ENCODE measurements at regions not wholly inside any gene's neighbourhood (a gene's known extent, or its start where the extent isn't known, plus 50 kb on each side); places are given as distances from the start of the nearest gene placed in this dataset.

DNA sequence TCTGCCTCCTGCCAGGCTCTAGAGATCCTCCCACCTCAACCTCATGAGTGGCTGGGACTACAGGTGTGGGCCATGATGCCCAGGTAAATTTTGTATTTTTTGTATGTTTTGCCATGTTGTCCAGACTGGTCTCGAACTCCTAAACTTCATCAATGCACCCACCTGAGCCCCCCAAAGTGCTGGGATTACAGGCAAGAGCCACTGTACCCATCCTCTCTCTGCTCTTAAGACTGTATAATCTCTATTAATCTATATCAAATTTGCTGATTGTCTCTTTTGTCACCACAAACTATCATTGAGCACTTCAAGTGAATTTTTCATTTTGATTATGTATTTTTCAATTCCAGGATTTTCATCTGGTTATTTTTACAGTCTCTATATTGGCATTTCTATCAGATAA is 440.3 kb downstream of the NOVA1 start:
- H3K4me1 ChIP-seq (ENCODE audit: control insufficient read depth, insufficient read depth, low read length) = no peaks in the 10 kb centered on the region
- ATAC-seq (ENCODE audit: low read depth) (no peak), DNase-seq (no peak)
- no peak overlapping the region for H2BK120ac ChIP-seq (ENCODE audit: low read depth, low read length)
- no peak overlapping the region for H3K4ac ChIP-seq (ENCODE audit: low read depth, low read length)
- no peaks in the 10 kb centered on the region for H4K20me1 ChIP-seq (ENCODE audit: insufficient read depth, low read length)
- H3K4me2 ChIP-seq (ENCODE audit: low read depth, low read length) = no peak overlapping the region
- in situ Hi-C loops (cut with MboI; ENCODE audit: low sequenced_read_pairs) (no loop called here), dilution Hi-C loops (cut with HindIII; ENCODE audit: low sequenced_read_pairs, unreplicated experiment) (no loop called here), intact Hi-C loops (cut with micrococcal nuclease) (no loop called here)
- no peak overlapping the region for H3K27ac ChIP-seq (ENCODE audit: insufficient read depth, low read length)
- ChIA-PET POLR2A (ENCODE audit: unreplicated experiment) (no interaction called here), CTCF (no interaction called here)
- no peak overlapping the region for H3K14ac ChIP-seq (replicated peaks; ENCODE audit: low read depth, low read length)
- no peak overlapping the region for H2BK15ac ChIP-seq (ENCODE audit: low read depth, low read length)
- 0 out of 2 replicates have a peak, but pooled peaks cover 3% of the 10 kb centered on the region for H3K9me3 ChIP-seq (ENCODE audit: control insufficient read depth, insufficient read depth, low read length)
- no peaks in the 10 kb centered on the region for H3K27me3 ChIP-seq (ENCODE audit: control insufficient read depth, insufficient read depth, low read length)
- H3K23ac ChIP-seq (ENCODE audit: low read depth, low read length) = no peak overlapping the region
- H3K36me3 ChIP-seq (ENCODE audit: control insufficient read depth, insufficient read depth, low read length) = no peaks in the 10 kb centered on the region
- H3K79me1 ChIP-seq (ENCODE audit: low read depth in 1 of 2, low read length in 2 of 2) = no peaks in the 10 kb centered on the region
- H2AFZ ChIP-seq (replicated peaks; ENCODE audit: low read length, poor library complexity) = no peak overlapping the region
- H3K18ac ChIP-seq (ENCODE audit: low read depth, low read length) = no peak overlapping the region
- no peak overlapping the region for H2BK20ac ChIP-seq (ENCODE audit: low read depth, low read length)
- TF ChIP-seq NFE2L2 (IDR thresholded peaks at IDR 0.05; ENCODE audit: low read depth, low read length) (no peak), MAFK (IDR thresholded peaks at IDR 0.05; ENCODE audit: low read depth, low read length) (no peak), CEBPB (IDR thresholded peaks at IDR 0.05; ENCODE audit: low read depth, low read length) (no peak), FOS (IDR thresholded peaks at IDR 0.05; ENCODE audit: low read depth, low read length) (no peak), CHD1 (IDR thresholded peaks at IDR 0.05; ENCODE audit: low read depth, low read length) (no peak), RAD21 (IDR thresholded peaks at IDR 0.05; ENCODE audit: low read length) (no peak), BHLHE40 (IDR thresholded peaks at IDR 0.05; ENCODE audit: low read depth, low read length) (no peak), RFX5 (IDR thresholded peaks at IDR 0.05; ENCODE audit: low read depth, low read length) (no peak), SMC3 (IDR thresholded peaks at IDR 0.05; ENCODE audit: low read depth, low read length) (no peak), POLR2A (IDR thresholded peaks at IDR 0.05; ENCODE audit: low read depth, low read length) (no peak)
- TF ChIP-seq, protein P1, sequence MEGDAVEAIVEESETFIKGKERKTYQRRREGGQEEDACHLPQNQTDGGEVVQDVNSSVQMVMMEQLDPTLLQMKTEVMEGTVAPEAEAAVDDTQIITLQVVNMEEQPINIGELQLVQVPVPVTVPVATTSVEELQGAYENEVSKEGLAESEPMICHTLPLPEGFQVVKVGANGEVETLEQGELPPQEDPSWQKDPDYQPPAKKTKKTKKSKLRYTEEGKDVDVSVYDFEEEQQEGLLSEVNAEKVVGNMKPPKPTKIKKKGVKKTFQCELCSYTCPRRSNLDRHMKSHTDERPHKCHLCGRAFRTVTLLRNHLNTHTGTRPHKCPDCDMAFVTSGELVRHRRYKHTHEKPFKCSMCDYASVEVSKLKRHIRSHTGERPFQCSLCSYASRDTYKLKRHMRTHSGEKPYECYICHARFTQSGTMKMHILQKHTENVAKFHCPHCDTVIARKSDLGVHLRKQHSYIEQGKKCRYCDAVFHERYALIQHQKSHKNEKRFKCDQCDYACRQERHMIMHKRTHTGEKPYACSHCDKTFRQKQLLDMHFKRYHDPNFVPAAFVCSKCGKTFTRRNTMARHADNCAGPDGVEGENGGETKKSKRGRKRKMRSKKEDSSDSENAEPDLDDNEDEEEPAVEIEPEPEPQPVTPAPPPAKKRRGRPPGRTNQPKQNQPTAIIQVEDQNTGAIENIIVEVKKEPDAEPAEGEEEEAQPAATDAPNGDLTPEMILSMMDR (conservative IDR thresholded peaks at IDR 0.05; ENCODE audit: low read depth, low read length) = no peak
- TF ChIP-seq, protein P2, sequence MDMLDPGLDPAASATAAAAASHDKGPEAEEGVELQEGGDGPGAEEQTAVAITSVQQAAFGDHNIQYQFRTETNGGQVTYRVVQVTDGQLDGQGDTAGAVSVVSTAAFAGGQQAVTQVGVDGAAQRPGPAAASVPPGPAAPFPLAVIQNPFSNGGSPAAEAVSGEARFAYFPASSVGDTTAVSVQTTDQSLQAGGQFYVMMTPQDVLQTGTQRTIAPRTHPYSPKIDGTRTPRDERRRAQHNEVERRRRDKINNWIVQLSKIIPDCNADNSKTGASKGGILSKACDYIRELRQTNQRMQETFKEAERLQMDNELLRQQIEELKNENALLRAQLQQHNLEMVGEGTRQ (IDR thresholded peaks at IDR 0.05; ENCODE audit: low read depth, low read length) = no peak
- TF ChIP-seq, protein P3, sequence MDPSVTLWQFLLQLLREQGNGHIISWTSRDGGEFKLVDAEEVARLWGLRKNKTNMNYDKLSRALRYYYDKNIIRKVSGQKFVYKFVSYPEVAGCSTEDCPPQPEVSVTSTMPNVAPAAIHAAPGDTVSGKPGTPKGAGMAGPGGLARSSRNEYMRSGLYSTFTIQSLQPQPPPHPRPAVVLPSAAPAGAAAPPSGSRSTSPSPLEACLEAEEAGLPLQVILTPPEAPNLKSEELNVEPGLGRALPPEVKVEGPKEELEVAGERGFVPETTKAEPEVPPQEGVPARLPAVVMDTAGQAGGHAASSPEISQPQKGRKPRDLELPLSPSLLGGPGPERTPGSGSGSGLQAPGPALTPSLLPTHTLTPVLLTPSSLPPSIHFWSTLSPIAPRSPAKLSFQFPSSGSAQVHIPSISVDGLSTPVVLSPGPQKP (IDR thresholded peaks at IDR 0.05; ENCODE audit: borderline replicate concordance, low read depth, low read length) = no peak
- H3K56ac ChIP-seq (ENCODE audit: extremely low read depth, insufficient read depth, low read length) = no peak overlapping the region
- H2AK9ac ChIP-seq (replicated peaks; ENCODE audit: low read depth, low read length, poor library complexity) = no peak overlapping the region
- H4K91ac ChIP-seq (ENCODE audit: insufficient read depth, low read depth, low read length) = no peak overlapping the region
- no peak overlapping the region for H4K5ac ChIP-seq (ENCODE audit: low read depth, low read length)
- H3K9ac ChIP-seq (ENCODE audit: low read depth, low read length) = no peak overlapping the region
- no peak overlapping the region for H4K8ac ChIP-seq (ENCODE audit: low read depth in 2 of 2, low read length in 2 of 2)
- H3K4me3 ChIP-seq (ENCODE audit: insufficient read depth, low read depth, low read length) = no peak overlapping the region
- BruUV-seq (replicated peaks) = no TSS peak
- H3K9me1 ChIP-seq (ENCODE audit: insufficient read depth, low read length) = no peaks in the 10 kb centered on the region
- H2AK5ac ChIP-seq (ENCODE audit: low read depth, low read length) = no peak overlapping the region
- no peak overlapping the region for H2BK5ac ChIP-seq (ENCODE audit: low read depth, low read length, poor library complexity, severe bottlenecking)
- no CpG with 5 or more reads among the region's 1 CpG for WGBS, 2 experiments (ENCODE audit: extremely low coverage in 2 of 2, insufficient read length in 1 of 2)
